Endothelial cell of umbilical vein (primary cell): ENCODE measurements at regions not wholly inside any gene's neighbourhood (a gene's known extent, or its start where the extent isn't known, plus 50 kb on each side); places are given as distances from the start of the nearest gene placed in this dataset.

ENCODE experiments used
- BruUV-seq: library from RNA; stranded (reverse); fragments of 400-500 nt; replicated peaks from 2 replicates; lab custom pipeline; 2021; lab: Mats Ljungman, UMichigan
- CTCF ChIA-PET: fragments of 300-600, 350-600 bp; sonication (Branson Sonifier 250); formaldehyde crosslinking; loops from one replicate; lab custom pipeline; 2021; ENCODE audit warnings: antibody characterized with exemption, inconsistent platforms; lab: Charles Lee
- POLR2A ChIA-PET: fragments of 300-600, 350-600 bp; sonication (Branson Sonifier 250); formaldehyde crosslinking; loops from one replicate; lab custom pipeline; 2021; ENCODE audit warnings: antibody characterized with exemption, inconsistent platforms; lab: Charles Lee
- DNase-seq: peaks from one replicate; pipeline ENCODE4 v3.0.0-alpha.2; 2011; ENCODE audit warnings: low read depth, low spot score
- FAIRE-seq: peaks from 2 replicates; lab custom pipeline; 2011; peaks lifted over from hg19 to GRCh38; lab: Jason Lieb, UNC
- H2AFZ ChIP-seq: 2 replicates; pipeline ENCODE4 v1.6.0; 2012; ENCODE audit warnings: low read depth, low read length, control low read depth, inconsistent platforms
- H3K27ac ChIP-seq: 2 replicates; pipeline ENCODE4 v1.5.1; 2011; ENCODE audit warnings: low read depth, mild to moderate bottlenecking, control low read depth, low read length, moderate library complexity; ENCODE audit not compliant: insufficient read depth
- H3K27me3 ChIP-seq, 2 experiments: 2 replicates each; pipeline versions ENCODE4 v1.6.0 to v1.6.1; 2011; ENCODE audit warnings: low read length in 2 of 2, mixed read lengths in 1 of 2; ENCODE audit not compliant: control insufficient read depth in 2 of 2, insufficient read depth in 2 of 2
- H3K36me3 ChIP-seq, 2 experiments: 2 replicates in 1 of 2; 3 replicates in 1 of 2; pipeline ENCODE4 v1.5.1; 2011; ENCODE audit warnings: low read length in 2 of 2, mild to moderate bottlenecking in 1 of 2, moderate library complexity in 1 of 2; ENCODE audit not compliant: control insufficient read depth in 2 of 2, insufficient read depth in 2 of 2; ENCODE audit errors: extremely low read depth in 1 of 2
- H3K4me1 ChIP-seq: 3 replicates; pipeline ENCODE4 v1.5.1; 2011; ENCODE audit warnings: mild to moderate bottlenecking, low read length; ENCODE audit not compliant: control insufficient read depth, insufficient read depth; ENCODE audit errors: extremely low read depth
- H3K4me2 ChIP-seq: 2 replicates; pipeline ENCODE4 v1.6.1; 2011; ENCODE audit warnings: low read length, control low read depth, mixed read lengths; ENCODE audit not compliant: insufficient read depth
- H3K4me3 ChIP-seq, 3 experiments: fragments of 200-600 bp in 1 of 3; sonication (generic), shearing (Covaris generic) in 1 of 3; replicated peaks in 1 of 3; 2 replicates each; pipeline ENCODE4 v1.5.1; 2011 to 2016; ENCODE audit warnings: control low read depth in 3 of 3, low read length in 3 of 3, mild to moderate bottlenecking in 2 of 3, inconsistent platforms in 1 of 3, low read depth in 1 of 3, moderate library complexity in 1 of 3; ENCODE audit not compliant: insufficient read depth in 1 of 3
- H3K79me2 ChIP-seq: 2 replicates; pipeline ENCODE4 v1.6.0; 2012; ENCODE audit warnings: low read length, inconsistent platforms; ENCODE audit not compliant: control insufficient read depth, insufficient read depth
- H3K9ac ChIP-seq: replicated peaks from 2 replicates; pipeline ENCODE3; 2011; ENCODE audit warnings: low read length, control low read depth; ENCODE audit not compliant: insufficient read depth; ENCODE audit errors: extremely low read depth
- H3K9me1 ChIP-seq: replicated peaks from 3 replicates; pipeline ENCODE4 v1.6.0; 2011; ENCODE audit warnings: mild to moderate bottlenecking, low read length; ENCODE audit not compliant: control insufficient read depth, insufficient read depth; ENCODE audit errors: extremely low read depth
- H3K9me3 ChIP-seq: replicated peaks from 2 replicates; pipeline ENCODE4 v1.5.1; 2012; ENCODE audit warnings: low read length, inconsistent platforms; ENCODE audit not compliant: control insufficient read depth, insufficient read depth
- H4K20me1 ChIP-seq: replicated peaks from 2 replicates; pipeline ENCODE3; 2011; ENCODE audit warnings: mild to moderate bottlenecking, low read length; ENCODE audit not compliant: control insufficient read depth, insufficient read depth; ENCODE audit errors: extremely low read depth
- EZH2 ChIP-seq: IDR thresholded peaks from 2 replicates; pipeline ENCODE4 v1.6.1; 2012; ENCODE audit warnings: borderline replicate concordance, low read depth, mild to moderate bottlenecking, moderate library complexity, low read length, inconsistent platforms; ENCODE audit not compliant: severe bottlenecking
- FOS ChIP-seq: IDR thresholded peaks from 2 replicates; pipeline ENCODE4 v1.6.1; 2011; ENCODE audit warnings: mild to moderate bottlenecking, low read length, moderate library complexity, borderline replicate concordance; ENCODE audit not compliant: insufficient read depth
- GATA2 ChIP-seq: IDR thresholded peaks from 2 replicates; pipeline ENCODE4 v1.7.0; 2011; ENCODE audit warnings: low read depth, mild to moderate bottlenecking, moderate library complexity, mixed read lengths, low read length; ENCODE audit not compliant: insufficient read length, insufficient read depth
- JUN ChIP-seq: IDR thresholded peaks from 2 replicates; pipeline ENCODE4 v1.6.1; 2011; ENCODE audit warnings: borderline replicate concordance, low read depth; ENCODE audit not compliant: insufficient read length, insufficient read depth
- MYC ChIP-seq: IDR thresholded peaks from one replicate; pipeline ENCODE4 v1.6.1; 2011; ENCODE audit warnings: mild to moderate bottlenecking, low read depth, low read length
- POLR2A ChIP-seq: IDR thresholded peaks from 2 replicates; pipeline ENCODE4 v1.6.1; 2012; ENCODE audit warnings: low read depth, mild to moderate bottlenecking, control low read depth, low read length
- POLR2AphosphoS5 ChIP-seq: IDR thresholded peaks from 2 replicates; pipeline ENCODE4 v1.6.1; 2012; ENCODE audit warnings: low read depth, mild to moderate bottlenecking, control low read depth, low read length, moderate library complexity; ENCODE audit not compliant: insufficient read depth
- dilution Hi-C: fragments of 300-500 bp; cut with MboI; formaldehyde crosslinking; loops from one replicate; pipeline ENCODE4 v1.15.0; 2019; ENCODE audit warnings: low sequenced_read_pairs; ENCODE audit not compliant: extremely low pct_ligation_motif_present
- intact Hi-C: fragments of 100-400 bp; cut with micrococcal nuclease; formaldehyde crosslinking; loops from one replicate; pipeline ENCODE4 v1.10.0; 2022
- TF ChIP-seq, protein P1 (sequence below): IDR thresholded peaks from 2 replicates; pipeline ENCODE4 v1.6.1; 2011; ENCODE audit not compliant: insufficient read depth, insufficient read length
- TF ChIP-seq, protein P2 (sequence below), 2 donors: IDR thresholded peaks; 1 replicate in 1 of 2; 2 replicates in 1 of 2; pipeline ENCODE4 v1.5.1; 2011; ENCODE audit warnings: low read length in 2 of 2, mild to moderate bottlenecking in 2 of 2, moderate library complexity in 2 of 2, control low read depth in 1 of 2, inconsistent platforms in 1 of 2, low read depth in 1 of 2; ENCODE audit not compliant: insufficient read depth in 1 of 2; ENCODE audit errors: extremely low read depth in 1 of 2

GRCh38 chr10:61832866-61833481 is 68.5 kb upstream of the ARID5B start:
- no peak for FAIRE-seq
- CTCF ChIA-PET: interaction anchor here (0.9 to 6.7 kb wide), 3 partner anchors 9 to 100 kb away, joined by 3 to 165 read pairs (median 3); no protein-coding TSS in a partner anchor
- POLR2A ChIA-PET: no interaction called here
- intact Hi-C loops: no loop called here
- Histone ChIP-seq H3K4me3 (no peak overlapping the region), H3K79me2 (no peaks in the 10 kb centered on the region), H3K27me3 (no peaks in the 10 kb centered on the region), H3K9me1 (no peaks in the 10 kb centered on the region), H3K9ac (no peak overlapping the region), H3K36me3 (no peaks in the 10 kb centered on the region), H3K4me2 (no peak overlapping the region), H3K27ac (no peak overlapping the region), H2AFZ (no peak overlapping the region), H3K9me3 (no peaks in the 10 kb centered on the region), H3K4me1 (peaks cover 44% of the 10 kb centered on the region), H4K20me1 (no peaks in the 10 kb centered on the region)
- DNase-seq: no peak
- TF ChIP-seq GATA2: no peak
- TF ChIP-seq MYC: no peak
- TF ChIP-seq, protein P1, sequence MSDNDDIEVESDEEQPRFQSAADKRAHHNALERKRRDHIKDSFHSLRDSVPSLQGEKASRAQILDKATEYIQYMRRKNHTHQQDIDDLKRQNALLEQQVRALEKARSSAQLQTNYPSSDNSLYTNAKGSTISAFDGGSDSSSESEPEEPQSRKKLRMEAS: no peak
- TF ChIP-seq FOS: no peak
- no peak for TF ChIP-seq JUN
- TF ChIP-seq POLR2A: no peak
- no peak for TF ChIP-seq POLR2AphosphoS5
- TF ChIP-seq, protein P2, sequence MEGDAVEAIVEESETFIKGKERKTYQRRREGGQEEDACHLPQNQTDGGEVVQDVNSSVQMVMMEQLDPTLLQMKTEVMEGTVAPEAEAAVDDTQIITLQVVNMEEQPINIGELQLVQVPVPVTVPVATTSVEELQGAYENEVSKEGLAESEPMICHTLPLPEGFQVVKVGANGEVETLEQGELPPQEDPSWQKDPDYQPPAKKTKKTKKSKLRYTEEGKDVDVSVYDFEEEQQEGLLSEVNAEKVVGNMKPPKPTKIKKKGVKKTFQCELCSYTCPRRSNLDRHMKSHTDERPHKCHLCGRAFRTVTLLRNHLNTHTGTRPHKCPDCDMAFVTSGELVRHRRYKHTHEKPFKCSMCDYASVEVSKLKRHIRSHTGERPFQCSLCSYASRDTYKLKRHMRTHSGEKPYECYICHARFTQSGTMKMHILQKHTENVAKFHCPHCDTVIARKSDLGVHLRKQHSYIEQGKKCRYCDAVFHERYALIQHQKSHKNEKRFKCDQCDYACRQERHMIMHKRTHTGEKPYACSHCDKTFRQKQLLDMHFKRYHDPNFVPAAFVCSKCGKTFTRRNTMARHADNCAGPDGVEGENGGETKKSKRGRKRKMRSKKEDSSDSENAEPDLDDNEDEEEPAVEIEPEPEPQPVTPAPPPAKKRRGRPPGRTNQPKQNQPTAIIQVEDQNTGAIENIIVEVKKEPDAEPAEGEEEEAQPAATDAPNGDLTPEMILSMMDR (IDR thresholded peaks at IDR 0.05; ENCODE audit: extremely low read depth in 1 of 2, insufficient read depth in 1 of 2, low read depth in 1 of 2, low read length in 2 of 2): no peak
- TF ChIP-seq EZH2: no peak
- BruUV-seq: no TSS peak
- dilution Hi-C loops: no loop called here
